MCF 10A (cell line): ENCODE measurements at regions not wholly inside any gene's neighbourhood (a gene's known extent, or its start where the extent isn't known, plus 50 kb on each side); places are given as distances from the start of the nearest gene placed in this dataset.

ENCODE experiments used
- BruUV-seq: library from RNA; stranded (reverse); fragments of 400-500 nt; replicated peaks from 2 replicates; lab custom pipeline; 2021; lab: Mats Ljungman, UMichigan
- CTCF ChIA-PET: fragments of 300-600 bp; sonication (Branson Sonifier 250); formaldehyde crosslinking; extraction: SDS; loops from one replicate; lab custom pipeline; 2021; ENCODE audit warnings: antibody characterized with exemption, inconsistent platforms; lab: Yijun Ruan, JAX
- POLR2A ChIA-PET: fragments of 300-600, 350-650 bp; sonication (Branson Sonifier 250); formaldehyde crosslinking; extraction: SDS; loops from one replicate; lab custom pipeline; 2020; ENCODE audit warnings: antibody characterized with exemption, inconsistent platforms; lab: Yijun Ruan, JAX
- DNase-seq: peaks from one replicate; pipeline ENCODE4 v3.0.0-alpha.2; 2018; ENCODE audit not compliant: unreplicated experiment
- H3K27ac Mint-ChIP-seq: one replicate; pipeline ENCODE4 v1.8.0; 2022; ENCODE audit warnings: mild to moderate bottlenecking, low read depth, mixed read lengths; ENCODE audit not compliant: unreplicated experiment
- H3K27me3 Mint-ChIP-seq: one replicate; pipeline ENCODE4 v1.8.0; 2022; ENCODE audit warnings: mixed read lengths; ENCODE audit not compliant: insufficient read depth, unreplicated experiment
- H3K36me3 Mint-ChIP-seq: one replicate; pipeline ENCODE4 v1.8.0; 2022; ENCODE audit warnings: mild to moderate bottlenecking, moderate library complexity, mixed read lengths; ENCODE audit not compliant: insufficient read depth, unreplicated experiment
- H3K4me1 Mint-ChIP-seq: one replicate; pipeline ENCODE4 v1.8.0; 2022; ENCODE audit warnings: mixed read lengths; ENCODE audit not compliant: insufficient read depth, unreplicated experiment
- H3K4me3 Mint-ChIP-seq: one replicate; pipeline ENCODE4 v1.8.0; 2022; ENCODE audit warnings: mild to moderate bottlenecking, moderate library complexity, mixed read lengths; ENCODE audit not compliant: unreplicated experiment
- H3K9me3 Mint-ChIP-seq: one replicate; pipeline ENCODE4 v1.8.0; 2022; ENCODE audit warnings: mixed read lengths; ENCODE audit not compliant: unreplicated experiment
- CTCF ChIP-seq: fragments of 200-600 bp; IDR thresholded peaks from one replicate; pipeline ENCODE4 v1.8.0; 2022; ENCODE audit warnings: antibody characterized with exemption, mild to moderate bottlenecking; ENCODE audit not compliant: unreplicated experiment
- intact Hi-C: fragments of 100-400 bp; cut with micrococcal nuclease; formaldehyde crosslinking; loops from 2 replicates; pipeline ENCODE4 v1.14.1; 2022

- no peak overlapping the region for H3K27ac Mint-ChIP-seq
- no peak for TF ChIP-seq CTCF
- BruUV-seq = no TSS peak
- ChIA-PET CTCF (interaction anchor here (0.7 kb wide), 2 partner anchors 44 to 61 kb away, joined by 3 read pairs; no protein-coding TSS in a partner anchor), POLR2A (interaction anchor here (0.7 to 3.1 kb wide), 5 partner anchors 9 to 120 kb away, joined by 3 to 19 read pairs (median 4); no protein-coding TSS in a partner anchor)
- H3K4me1 Mint-ChIP-seq = no peaks in the 10 kb centered on the region
- no peaks in the 10 kb centered on the region for H3K27me3 Mint-ChIP-seq
- intact Hi-C loops = no loop called here
- H3K9me3 Mint-ChIP-seq = no peaks in the 10 kb centered on the region
- DNase-seq = no peak
- H3K36me3 Mint-ChIP-seq = no peaks in the 10 kb centered on the region
- H3K4me3 Mint-ChIP-seq = no peak overlapping the region
Measured at GRCh38 chr5:96527768-96528661, 95.0 kb upstream of the PCSK1 start.

GRCh38 chr5:96528826-96529474 lies 95.9 kb upstream of the PCSK1 start:
- no peak for TF ChIP-seq CTCF
- Mint-ChIP-seq H3K36me3 (no peaks in the 10 kb centered on the region), H3K4me1 (no peaks in the 10 kb centered on the region), H3K9me3 (no peaks in the 10 kb centered on the region), H3K27me3 (no peaks in the 10 kb centered on the region), H3K27ac (no peak overlapping the region), H3K4me3 (no peak overlapping the region)
- BruUV-seq = no TSS peak
- intact Hi-C loops = no loop called here
- CTCF ChIA-PET = interaction anchor here (0.6 to 1.2 kb wide), 4 partner anchors 8 to 183 kb away, joined by 3 to 4 read pairs (median 3); no protein-coding TSS in a partner anchor
- DNase-seq = no peak
- POLR2A ChIA-PET = interaction anchor here (0.7 to 3.1 kb wide), 7 partner anchors 10 to 146 kb away, joined by 3 to 19 read pairs (median 5); no protein-coding TSS in a partner anchor

GRCh38 chr5:96529559-96529958 lies 96.5 kb upstream of the PCSK1 start:
- Mint-ChIP-seq H3K4me3 (no peak overlapping the region), H3K4me1 (no peaks in the 10 kb centered on the region), H3K27ac (no peak overlapping the region), H3K27me3 (no peaks in the 10 kb centered on the region), H3K36me3 (no peaks in the 10 kb centered on the region), H3K9me3 (no peaks in the 10 kb centered on the region)
- intact Hi-C loops = no loop called here
- BruUV-seq = no TSS peak
- no peak for DNase-seq
- POLR2A ChIA-PET = interaction anchor here (1.3 to 3.1 kb wide), 3 partner anchors 11 to 37 kb away, joined by 4 to 19 read pairs (median 6); no protein-coding TSS in a partner anchor
- no peak for TF ChIP-seq CTCF
- CTCF ChIA-PET = interaction anchor here (1.2 kb wide), 1 partner anchor 184 kb away, joined by 3 read pairs; no protein-coding TSS in a partner anchor

- BruUV-seq = no TSS peak
- ChIA-PET POLR2A (interaction anchor here (1.0 kb wide), 1 partner anchor 10 kb away, joined by 5 read pairs; no protein-coding TSS in a partner anchor), CTCF (no interaction called here)
- Mint-ChIP-seq H3K27me3 (no peaks in the 10 kb centered on the region), H3K9me3 (no peaks in the 10 kb centered on the region), H3K4me1 (no peaks in the 10 kb centered on the region), H3K27ac (no peak overlapping the region), H3K4me3 (no peak overlapping the region), H3K36me3 (no peaks in the 10 kb centered on the region)
- DNase-seq = no peak
- intact Hi-C loops = no loop called here
- TF ChIP-seq CTCF = no peak
Measured at GRCh38 chr5:96530901-96531300, 97.9 kb upstream of the PCSK1 start.
